Left ventricle myocardium inferior (tissue), 1 donor: ENCODE measurements at regions not wholly inside any gene's neighbourhood (a gene's known extent, or its start where the extent isn't known, plus 50 kb on each side); places are given as distances from the start of the nearest gene placed in this dataset.
A peak's percentile ranks its signal among the peaks of the same experiment; 100 is the strongest.
"Not testable (repeated sequence)": the region's sequence is repeated elsewhere in the genome, so short reads cannot be mapped to it uniquely, and the experiment has no call there.

Experiments used
- DNase-seq: peaks from one replicate; pipeline ENCODE4 v3.0.0-alpha.2; 2020
- H3K27ac ChIP-seq: fragments of 200-600 bp; replicated peaks from 2 replicates; pipeline ENCODE4 v1.8.0; 2021
- H3K27me3 ChIP-seq: fragments of 200-600 bp; 2 replicates; pipeline ENCODE4 v1.8.0; 2021; ENCODE audit warnings: low read depth
- H3K36me3 ChIP-seq: fragments of 200-600 bp; 2 replicates; pipeline ENCODE4 v1.8.0; 2021
- H3K4me1 ChIP-seq: fragments of 200-600 bp; 2 replicates; pipeline ENCODE4 v1.8.0; 2021
- H3K4me3 ChIP-seq: fragments of 200-600 bp; 2 replicates; pipeline ENCODE4 v1.8.0; 2021; ENCODE audit warnings: mild to moderate bottlenecking, moderate library complexity
- H3K9me3 ChIP-seq: fragments of 200-600 bp; replicated peaks from 2 replicates; pipeline ENCODE4 v1.8.0; 2021
- intact Hi-C: fragments of 100-400 bp; cut with micrococcal nuclease; formaldehyde crosslinking; loops from one replicate; pipeline ENCODE4 v1.11.0; 2022
- TF ChIP-seq, protein P1 (sequence below): fragments of 200-600 bp; IDR thresholded peaks from 2 replicates; pipeline ENCODE4 v1.8.0; 2021; ENCODE audit warnings: antibody characterized with exemption, mild to moderate bottlenecking, borderline replicate concordance
- donor health status: DM: no; HTN: yes; CAD: no; lungs with severe emphysema.

DNA sequence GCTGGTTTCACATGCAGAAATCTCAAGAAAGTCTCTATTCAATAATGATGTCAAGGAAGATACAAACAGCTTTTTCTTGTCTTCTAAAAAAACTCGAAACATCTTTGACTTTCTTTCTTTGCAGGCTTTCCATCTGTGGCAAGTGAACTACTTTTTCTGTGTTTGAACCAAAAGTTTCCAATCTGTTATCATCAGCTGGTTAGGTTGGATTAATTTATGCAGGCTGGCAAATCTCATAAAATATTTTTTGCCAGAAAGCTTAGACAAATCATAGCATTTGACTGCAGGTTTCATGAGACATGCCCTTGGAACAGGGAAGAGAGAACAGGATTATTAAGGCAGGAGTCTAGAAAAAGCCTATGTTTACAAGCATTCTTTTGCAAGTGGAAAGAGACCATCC, 86.1 kb upstream of the ARHGAP42 start:
- Histone ChIP-seq H3K36me3 (no peaks in the 10 kb centered on the region), H3K4me1 (no peaks in the 10 kb centered on the region), H3K27me3 (no peaks in the 10 kb centered on the region), H3K9me3 (no peaks in the 10 kb centered on the region), H3K4me3 (no peak overlapping the region), H3K27ac (no peak overlapping the region)
- TF ChIP-seq, protein P1, sequence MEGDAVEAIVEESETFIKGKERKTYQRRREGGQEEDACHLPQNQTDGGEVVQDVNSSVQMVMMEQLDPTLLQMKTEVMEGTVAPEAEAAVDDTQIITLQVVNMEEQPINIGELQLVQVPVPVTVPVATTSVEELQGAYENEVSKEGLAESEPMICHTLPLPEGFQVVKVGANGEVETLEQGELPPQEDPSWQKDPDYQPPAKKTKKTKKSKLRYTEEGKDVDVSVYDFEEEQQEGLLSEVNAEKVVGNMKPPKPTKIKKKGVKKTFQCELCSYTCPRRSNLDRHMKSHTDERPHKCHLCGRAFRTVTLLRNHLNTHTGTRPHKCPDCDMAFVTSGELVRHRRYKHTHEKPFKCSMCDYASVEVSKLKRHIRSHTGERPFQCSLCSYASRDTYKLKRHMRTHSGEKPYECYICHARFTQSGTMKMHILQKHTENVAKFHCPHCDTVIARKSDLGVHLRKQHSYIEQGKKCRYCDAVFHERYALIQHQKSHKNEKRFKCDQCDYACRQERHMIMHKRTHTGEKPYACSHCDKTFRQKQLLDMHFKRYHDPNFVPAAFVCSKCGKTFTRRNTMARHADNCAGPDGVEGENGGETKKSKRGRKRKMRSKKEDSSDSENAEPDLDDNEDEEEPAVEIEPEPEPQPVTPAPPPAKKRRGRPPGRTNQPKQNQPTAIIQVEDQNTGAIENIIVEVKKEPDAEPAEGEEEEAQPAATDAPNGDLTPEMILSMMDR = no peak
- no peak for DNase-seq
- intact Hi-C loops = loop anchor here (10.0 kb wide), 1 partner anchor 64 kb away; no protein-coding TSS in a partner anchor

DNA sequence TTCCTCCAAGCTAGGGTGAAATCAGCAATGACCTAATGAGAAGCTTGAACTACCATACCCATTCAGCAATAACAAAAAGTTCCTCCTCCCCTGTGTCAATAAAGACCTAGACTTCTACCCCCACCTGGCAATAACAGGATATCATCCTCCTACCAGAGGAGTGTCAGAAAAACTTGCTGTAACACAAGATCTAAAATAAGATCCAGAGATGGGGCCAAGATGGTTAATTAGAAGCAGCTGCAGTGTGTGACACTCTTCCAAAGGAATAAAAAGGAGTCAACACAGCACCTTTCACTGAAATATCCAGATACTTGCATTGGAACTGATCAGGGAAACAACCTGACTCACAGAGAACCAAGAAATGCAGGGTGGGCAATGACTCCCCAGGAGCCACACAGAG, 84.4 kb upstream of the ARHGAP42 start:
- TF ChIP-seq, protein P1 = no peak
- DNase-seq = no peak
- H3K27me3 ChIP-seq = no peaks in the 10 kb centered on the region
- H3K36me3 ChIP-seq = no peaks in the 10 kb centered on the region
- no peaks in the 10 kb centered on the region for H3K9me3 ChIP-seq
- H3K4me1 ChIP-seq = no peaks in the 10 kb centered on the region
- intact Hi-C loops = loop anchor here (10.0 kb wide), 1 partner anchor 62 kb away; no protein-coding TSS in a partner anchor
- no peak overlapping the region for H3K27ac ChIP-seq
- H3K4me3 ChIP-seq = no peak overlapping the region

DNA sequence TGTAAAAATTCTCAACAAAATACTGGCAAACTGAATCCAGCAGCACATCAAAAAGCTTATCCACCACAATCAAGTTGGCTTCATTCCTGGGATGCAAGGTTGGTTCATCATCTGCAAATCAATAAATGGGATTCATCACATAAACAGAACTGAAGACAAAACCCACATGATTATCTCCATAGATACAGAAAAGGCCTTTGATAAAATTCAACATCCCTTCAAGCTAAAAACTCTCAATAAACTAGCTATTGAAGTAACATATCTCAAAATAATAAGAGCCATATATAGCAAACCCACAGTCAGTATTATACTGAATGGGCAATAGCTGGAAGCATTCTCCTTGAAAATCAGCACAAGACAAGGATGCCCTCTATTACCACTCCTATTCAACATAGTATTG, 79.3 kb upstream of the ARHGAP42 start:
- intact Hi-C loops = loop anchor here (10.0 kb wide), 1 partner anchor 57 kb away; no protein-coding TSS in a partner anchor

DNA sequence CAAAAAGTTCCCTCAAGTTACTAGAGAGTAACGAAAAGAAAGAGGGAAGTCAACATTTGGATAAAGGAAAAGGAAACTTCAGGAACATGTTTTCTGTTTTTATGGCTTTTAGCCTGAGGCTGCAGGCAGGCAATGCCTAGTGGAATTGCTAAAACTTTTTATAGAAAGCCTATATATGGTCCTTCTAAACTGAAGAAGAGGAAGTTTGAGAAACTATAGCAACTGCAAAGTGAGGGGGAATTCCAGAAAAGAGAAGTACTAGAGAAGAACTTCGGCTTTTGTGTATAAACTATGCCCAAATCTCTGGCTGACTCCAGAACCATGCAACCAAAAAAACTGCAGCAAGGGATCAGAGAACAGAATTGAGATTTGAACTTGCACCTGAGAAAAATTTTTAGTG, 74.3 kb upstream of the ARHGAP42 start:
- intact Hi-C loops = no loop called here
- H3K9me3 ChIP-seq = peaks cover 17% of the 10 kb centered on the region
- no peaks in the 10 kb centered on the region for H3K4me1 ChIP-seq
- no peaks in the 10 kb centered on the region for H3K36me3 ChIP-seq
- no peak overlapping the region for H3K4me3 ChIP-seq
- peak overlapping the region; percentile 7 for H3K27ac ChIP-seq
- no peak for DNase-seq
- H3K27me3 ChIP-seq = no peaks in the 10 kb centered on the region
- TF ChIP-seq, protein P1 = no peak

More for the DNA sequence above, 79.3 kb upstream of the ARHGAP42 start:
- not testable (repeated sequence) for H3K4me1 ChIP-seq, H3K27me3 ChIP-seq, H3K36me3 ChIP-seq, H3K4me3 ChIP-seq, H3K27ac ChIP-seq, H3K9me3 ChIP-seq, DNase-seq

DNA sequence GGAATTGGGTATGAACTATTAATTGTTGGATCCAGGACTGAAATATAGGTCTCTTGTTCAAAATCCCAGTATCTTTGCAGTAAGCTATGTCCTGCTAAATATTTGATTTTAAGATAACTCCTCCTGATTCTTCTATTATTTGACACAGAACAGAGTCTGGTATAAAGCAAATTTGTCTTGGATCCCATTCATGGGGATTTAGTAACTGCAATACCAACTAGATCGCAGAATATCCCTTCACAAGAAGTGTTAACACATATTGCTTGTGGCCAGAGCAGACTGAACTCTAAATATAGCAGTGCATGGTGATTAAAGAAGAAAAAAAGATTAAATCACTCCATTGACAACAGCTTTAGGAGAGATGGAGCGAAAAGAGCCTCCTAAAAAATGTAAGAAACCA, 68.2 kb upstream of the ARHGAP42 start:
- Histone ChIP-seq H3K4me3 (no peak overlapping the region), H3K27ac (no peak overlapping the region), H3K9me3 (peaks cover 29% of the 10 kb centered on the region), H3K36me3 (no peaks in the 10 kb centered on the region), H3K27me3 (no peaks in the 10 kb centered on the region), H3K4me1 (peaks cover 13% of the 10 kb centered on the region)
- intact Hi-C loops = no loop called here
- TF ChIP-seq, protein P1 = no peak
- DNase-seq = no peak

DNA sequence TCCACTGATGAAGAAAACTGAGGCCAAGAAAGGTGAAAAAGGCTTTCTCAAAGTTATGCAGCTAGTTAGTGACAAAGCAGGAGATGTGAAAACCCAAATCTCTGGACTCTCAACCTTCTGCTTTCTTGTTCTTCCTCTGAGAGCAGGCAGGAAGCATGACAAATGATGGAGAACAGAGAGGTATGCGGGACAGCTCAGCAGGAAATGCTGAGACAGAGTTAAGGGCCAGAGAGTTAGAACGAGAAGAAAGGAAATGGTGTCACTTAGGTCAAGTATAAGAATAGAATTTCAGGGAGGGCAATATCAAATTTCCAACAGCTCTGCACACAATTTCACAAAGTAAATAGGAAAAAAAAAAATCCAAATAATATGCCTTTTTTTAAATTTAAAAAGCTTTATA, 67.6 kb upstream of the ARHGAP42 start:
- TF ChIP-seq, protein P1 = no peak
- Histone ChIP-seq H3K9me3 (peaks cover 32% of the 10 kb centered on the region), H3K4me1 (peaks cover 13% of the 10 kb centered on the region), H3K4me3 (no peak overlapping the region), H3K27ac (no peak overlapping the region), H3K27me3 (no peaks in the 10 kb centered on the region), H3K36me3 (no peaks in the 10 kb centered on the region)
- no peak for DNase-seq
- intact Hi-C loops = no loop called here
